ENCODE measurements at regions not wholly inside any gene's neighbourhood (a gene's known extent, or its start where the extent isn't known, plus 50 kb on each side); places are given as distances from the start of the nearest gene placed in this dataset.

- Histone ChIP-seq H3K79me2 (ENCODE audit: insufficient read depth, low read length) (no peaks in the 10 kb centered on the region), H3K9me3 (ENCODE audit: control insufficient read depth in 1 of 2, insufficient read depth in 1 of 2, low read depth in 1 of 2, low read length in 2 of 2) (no peaks in the 10 kb centered on the region), H3K27me3 (ENCODE audit: insufficient read depth, low read length) (no peaks in the 10 kb centered on the region), H3K4me1 (ENCODE audit: control insufficient read depth in 1 of 2, insufficient read depth in 2 of 2, low read length in 2 of 2) (peaks cover 0 to 4% of the 10 kb centered on the region in 2 experiments; a peak in 1 of 4 replicates), H3K9ac (ENCODE audit: low read length) (no peak overlapping the region), H4K20me1 (ENCODE audit: insufficient read depth) (no peaks in the 10 kb centered on the region), H3K36me3 (ENCODE audit: control insufficient read depth in 1 of 2, insufficient read depth in 2 of 2, low read length in 2 of 2) (no peaks in the 10 kb centered on the region), H2AFZ (ENCODE audit: low read depth, low read length, poor library complexity, severe bottlenecking) (no peak overlapping the region), H3K9me2 (ENCODE audit: insufficient read depth) (no peaks in the 10 kb centered on the region), H3K4me2 (ENCODE audit: low read length) (no peak overlapping the region), H3K27ac (ENCODE audit: low read depth, low read length) (no peak overlapping the region), H3K4me3 (replicated peaks in 1 of 2; ENCODE audit: low read depth in 1 of 2, low read length in 2 of 2) (no peak overlapping the region)
- TF ChIP-seq EZH2phosphoT487 (IDR thresholded peaks at IDR 0.05; ENCODE audit: borderline replicate concordance) (no peak), POLR2AphosphoS5 (IDR thresholded peaks at IDR 0.05; ENCODE audit: low read depth, low read length) (no peak), EGR1 (IDR thresholded peaks at IDR 0.05; ENCODE audit: low read depth) (no peak), EZH2 (IDR thresholded peaks at IDR 0.05) (no peak), CBX3 (IDR thresholded peaks at IDR 0.05; ENCODE audit: low read depth) (no peak), RAD21 (IDR thresholded peaks at IDR 0.05; ENCODE audit: low read depth) (no peak), ZNF274 (IDR thresholded peaks at IDR 0.05; ENCODE audit: low read depth, low read length) (no peak), JUND (IDR thresholded peaks at IDR 0.05) (no peak), ZBTB33 (IDR thresholded peaks at IDR 0.05; ENCODE audit: extremely low read depth, insufficient replicate concordance, low read length) (no peak), POLR2A (IDR thresholded peaks at IDR 0.05; ENCODE audit: borderline replicate concordance, extremely low read depth, insufficient read depth, insufficient read length) (no peak), CEBPB (IDR thresholded peaks at IDR 0.05; ENCODE audit: low read depth) (no peak), SRF (IDR thresholded peaks at IDR 0.05; ENCODE audit: low read depth) (no peak), CTCF (IDR thresholded peaks at IDR 0.05 in 2 of 3, conservative IDR thresholded peaks at IDR 0.05 in 1 of 3; ENCODE audit: borderline replicate concordance in 1 of 3, insufficient read depth in 1 of 3, low read depth in 2 of 3, low read length in 2 of 3) (no peak), YY1 (IDR thresholded peaks at IDR 0.05; ENCODE audit: extremely low read depth, insufficient replicate concordance, low read depth, low read length) (no peak), MAX (IDR thresholded peaks at IDR 0.05) (no peak), ZFX (IDR thresholded peaks at IDR 0.05) (no peak), FOSL1 (IDR thresholded peaks at IDR 0.05; ENCODE audit: low read depth) (no peak), TCF7L2 (IDR thresholded peaks at IDR 0.05; ENCODE audit: borderline replicate concordance, extremely low read depth, insufficient read depth, insufficient read length) (no peak), REST (IDR thresholded peaks at IDR 0.05; ENCODE audit: low read depth) (no peak)
- RAD21 ChIA-PET (ENCODE audit: low non-redundant PET in 1 of 2, low total read pairs in 2 of 2, uncharacterized antibody in 2 of 2, unreplicated experiment in 2 of 2) = no interaction called here
- intact Hi-C loops (cut with micrococcal nuclease) = no loop called here
- no peak for DNase-seq (ENCODE audit: low read depth, low spot score)
- CTCF ChIA-PET = interaction anchor here (1.0 kb wide), 1 partner anchor 1263 kb away, joined by 3 read pairs; no protein-coding TSS in a partner anchor
- POLR2A ChIA-PET = no interaction called here
- BruUV-seq (replicated peaks) = no TSS peak
- no peak for ATAC-seq
These were observed 2056.4 kb downstream of the PCDH7 start for GRCh38 chr4:32776435-32777203.

Measured in HCT116 (cell line).